A172 (cell line): ENCODE measurements at regions not wholly inside any gene's neighbourhood (a gene's known extent, or its start where the extent isn't known, plus 50 kb on each side); places are given as distances from the start of the nearest gene placed in this dataset.
"Not testable (repeated sequence)": the region's sequence is repeated elsewhere in the genome, so short reads cannot be mapped to it uniquely, and the experiment has no call there.

Source experiments
- DNase-seq: peaks from one replicate; pipeline ENCODE4 v3.0.0-alpha.2; 2015; ENCODE audit warnings: low spot score

GRCh38 chr18:34942276-34942675, 98.9 kb upstream of the MAPRE2 start:
- DNase-seq = no peak

GRCh38 chr18:34942975-34943374, 98.2 kb upstream of the MAPRE2 start:
- no peak for DNase-seq

GRCh38 chr18:34943587-34943986, 97.6 kb upstream of the MAPRE2 start:
- no peak for DNase-seq

GRCh38 chr18:34947711-34948125, 93.5 kb upstream of the MAPRE2 start:
- peak; percentile 37 for DNase-seq

GRCh38 chr18:34951625-34952379, 89.4 kb upstream of the MAPRE2 start:
- no peak for DNase-seq

- DNase-seq = no peak
Observed at GRCh38 chr18:34953212-34953611, 88.0 kb upstream of the MAPRE2 start.

GRCh38 chr18:34955494-34955893, 85.7 kb upstream of the MAPRE2 start:
- not testable (repeated sequence) for DNase-seq

- peak; percentile 21 for DNase-seq
Observed at GRCh38 chr18:34956663-34957062, 84.5 kb upstream of the MAPRE2 start.

- no peak for DNase-seq
Observed at GRCh38 chr18:34957119-34957863, 83.9 kb upstream of the MAPRE2 start.

GRCh38 chr18:34957864-34958259, 83.4 kb upstream of the MAPRE2 start:
- DNase-seq = no peak

- DNase-seq = no peak
Observed at GRCh38 chr18:34959211-34959829, 81.9 kb upstream of the MAPRE2 start.

- DNase-seq = no peak
Observed at GRCh38 chr18:34959989-34960388, 81.2 kb upstream of the MAPRE2 start.

GRCh38 chr18:34965108-34965507, 76.1 kb upstream of the MAPRE2 start:
- no peak for DNase-seq

GRCh38 chr18:34965566-34965965, 75.6 kb upstream of the MAPRE2 start:
- no peak for DNase-seq

- DNase-seq = no peak
Observed at GRCh38 chr18:34970106-34970505, 71.1 kb upstream of the MAPRE2 start.

- peak; percentile 38 for DNase-seq
Observed at GRCh38 chr18:34971313-34971712, 69.9 kb upstream of the MAPRE2 start.

GRCh38 chr18:34972765-34973414, 68.3 kb upstream of the MAPRE2 start:
- DNase-seq = no peak

- DNase-seq = no peak
Observed at GRCh38 chr18:34976123-34976522, 65.1 kb upstream of the MAPRE2 start.

GRCh38 chr18:34976534-34976898, 64.7 kb upstream of the MAPRE2 start:
- no peak for DNase-seq

- peak; percentile 48 for DNase-seq
Observed at GRCh38 chr18:34976899-34977837, 64.0 kb upstream of the MAPRE2 start.

GRCh38 chr18:34977838-34978532, 63.2 kb upstream of the MAPRE2 start:
- DNase-seq = no peak
